Activated naive CD4-positive, alpha-beta T cell treated with Interleukin-2 at 50 U/mL for 16 hours (primary cell): ENCODE measurements at regions not wholly inside any gene's neighbourhood (a gene's known extent, or its start where the extent isn't known, plus 50 kb on each side); places are given as distances from the start of the nearest gene placed in this dataset.

Source experiments
- DNase-seq: peaks from one replicate; pipeline ENCODE4 v3.0.0-alpha.2; 2020

- peak; percentile 81 for DNase-seq
Measured at GRCh38 chr18:34978953-34979608, 62.1 kb upstream of the MAPRE2 start.

- DNase-seq, result no peak
Measured at GRCh38 chr18:34981487-34981886, 59.7 kb upstream of the MAPRE2 start.

GRCh38 chr18:34985963-34986362 lies 55.2 kb upstream of the MAPRE2 start:
- DNase-seq, result no peak

- no peak for DNase-seq
Measured at GRCh38 chr18:34990597-34990996, 50.6 kb upstream of the MAPRE2 start.

GRCh38 chr18:34991152-34991551 lies 50.1 kb upstream of the MAPRE2 start:
- no peak for DNase-seq
